ENCODE measurements at regions not wholly inside any gene's neighbourhood (a gene's known extent, or its start where the extent isn't known, plus 50 kb on each side); places are given as distances from the start of the nearest gene placed in this dataset.

DNA sequence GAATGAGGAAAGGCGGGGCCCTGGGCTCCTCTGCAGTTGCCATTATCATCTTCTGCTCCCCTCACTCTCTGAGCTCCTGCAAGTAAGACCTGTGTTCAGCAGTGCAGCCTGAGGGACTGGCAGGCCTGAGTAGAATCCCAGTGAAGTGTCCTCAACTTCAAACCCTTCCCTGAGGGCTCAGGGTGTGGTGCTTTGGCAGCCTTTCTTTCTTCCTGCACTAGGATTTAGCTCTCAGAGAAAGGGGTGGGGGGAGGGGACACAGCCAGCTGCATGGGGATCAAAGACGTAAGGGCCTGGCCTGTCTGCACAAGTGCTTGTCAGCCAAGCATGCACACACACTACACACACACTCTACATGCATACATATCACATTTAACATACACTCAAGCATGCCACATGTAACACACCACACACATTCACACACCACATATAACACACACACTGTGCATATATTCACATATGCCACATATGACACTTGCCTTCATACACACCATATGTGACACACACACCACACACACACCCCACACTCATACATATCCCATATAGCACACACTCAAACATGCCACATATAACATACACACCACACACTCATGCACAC, 223.4 kb upstream of the RPL34 start:
- no peak for DNase-seq
- TF ChIP-seq GATA1 (IDR thresholded peaks at IDR 0.05; ENCODE audit: low read depth, low read length) = no peak
- TF ChIP-seq POLR2A (IDR thresholded peaks at IDR 0.05; ENCODE audit: low read length) = no peak

GRCh38 chr4:108395786-108396185, 224.6 kb upstream of the RPL34 start:
- no peak for DNase-seq
- no peak for TF ChIP-seq GATA1 (IDR thresholded peaks at IDR 0.05; ENCODE audit: low read depth, low read length)
- TF ChIP-seq POLR2A (IDR thresholded peaks at IDR 0.05; ENCODE audit: low read length) = no peak

DNA sequence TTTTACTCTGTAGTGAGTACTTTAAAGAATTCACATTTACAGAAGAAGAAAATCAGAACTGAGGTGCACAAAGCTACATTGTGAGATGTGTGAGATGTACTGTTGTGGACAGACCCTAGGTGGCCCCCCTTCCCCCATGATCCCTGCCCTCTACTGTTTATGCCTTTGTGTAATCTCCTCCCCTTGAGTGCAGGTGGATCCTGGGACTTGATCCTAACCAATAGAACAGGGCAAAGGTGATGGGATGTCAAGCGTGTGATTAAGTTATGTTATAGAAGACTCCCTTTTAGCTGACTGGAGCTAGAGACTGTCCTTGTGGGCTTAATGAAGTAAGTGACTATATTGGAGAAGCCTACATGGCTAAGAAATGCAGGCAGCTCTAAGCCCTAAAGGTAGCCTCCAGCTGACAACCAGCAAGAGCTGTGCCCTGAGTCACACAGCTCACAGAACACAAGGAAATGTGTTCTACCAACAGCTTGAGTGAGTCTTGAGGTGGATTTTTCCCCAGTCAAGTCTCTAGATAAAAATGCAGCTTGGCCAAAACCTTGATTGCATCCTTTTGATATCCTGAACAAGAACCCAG, 225.2 kb upstream of the LEF1 start:
- TF ChIP-seq GATA1 (IDR thresholded peaks at IDR 0.05; ENCODE audit: low read depth, low read length) = no peak
- TF ChIP-seq POLR2A (IDR thresholded peaks at IDR 0.05; ENCODE audit: low read length) = no peak

DNA sequence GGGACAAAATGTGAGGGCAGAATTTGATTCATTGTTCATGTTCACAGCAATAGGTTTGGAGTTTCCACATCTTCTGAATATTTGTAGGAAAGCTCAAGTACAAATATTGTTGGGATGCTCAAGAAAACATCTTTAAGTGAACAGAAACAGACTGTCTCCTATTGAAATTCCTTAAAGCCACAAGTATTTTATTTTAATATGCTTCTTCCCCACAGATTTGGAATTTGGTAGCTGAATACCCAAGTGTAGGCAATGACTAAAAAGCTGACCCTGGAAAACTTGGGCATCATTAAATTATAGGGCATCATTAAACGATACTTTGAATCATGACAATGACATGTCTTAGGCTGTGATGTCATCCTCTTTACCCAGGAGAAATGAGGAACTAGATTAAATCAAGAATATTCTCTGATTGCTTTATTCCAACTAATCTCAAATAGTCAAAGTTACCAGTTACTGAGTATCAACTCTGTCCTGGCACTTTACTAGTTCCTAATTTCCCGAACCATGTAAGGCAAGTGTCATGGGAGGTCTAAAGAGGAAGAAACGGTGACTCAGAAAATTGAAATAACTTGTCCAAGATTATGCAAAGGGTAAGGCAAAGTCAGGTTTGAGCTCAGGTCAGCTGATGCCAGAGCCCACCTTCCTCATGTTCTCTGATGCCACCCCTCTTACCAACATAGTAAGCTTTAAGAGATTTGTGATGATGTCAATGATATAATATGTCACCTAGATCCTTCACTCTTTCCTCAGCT, 223.1 kb upstream of the LEF1 start:
- TF ChIP-seq GATA1 (IDR thresholded peaks at IDR 0.05; ENCODE audit: low read depth, low read length) = no peak
- TF ChIP-seq POLR2A (IDR thresholded peaks at IDR 0.05; ENCODE audit: low read length) = no peak
- no peak for DNase-seq

More for the DNA sequence above, 225.2 kb upstream of the LEF1 start:
- DNase-seq = no peak

DNA sequence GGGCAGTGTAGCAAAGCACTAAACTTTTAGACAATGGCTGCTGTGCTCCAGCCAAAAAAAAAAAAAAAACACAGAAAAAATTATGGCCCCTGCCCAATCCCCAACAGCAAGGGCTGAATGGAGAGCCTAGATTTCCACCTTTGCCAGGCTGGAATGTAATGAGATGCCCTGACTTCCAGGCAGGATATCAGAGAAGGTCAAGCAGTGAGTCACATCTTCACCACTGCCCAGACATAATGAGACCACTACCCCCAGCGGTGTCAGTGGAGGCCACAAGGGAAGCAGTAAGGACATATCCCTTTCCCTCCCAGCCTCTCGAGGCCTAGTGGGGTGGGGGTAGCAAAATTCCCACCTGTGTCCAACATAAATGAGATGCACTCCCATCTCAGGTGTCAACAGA, 216.3 kb upstream of the LEF1 start:
- no peak for TF ChIP-seq GATA1 (IDR thresholded peaks at IDR 0.05; ENCODE audit: low read depth, low read length)
- no peak for TF ChIP-seq POLR2A (IDR thresholded peaks at IDR 0.05; ENCODE audit: low read length)
- no peak for DNase-seq

- no peak for DNase-seq
- TF ChIP-seq GATA1 (IDR thresholded peaks at IDR 0.05; ENCODE audit: low read depth, low read length) = no peak
- no peak for TF ChIP-seq POLR2A (IDR thresholded peaks at IDR 0.05; ENCODE audit: low read length)
Observed at GRCh38 chr4:108384544-108384943, 215.8 kb upstream of the LEF1 start.

GRCh38 chr4:108383157-108383556, 214.4 kb upstream of the LEF1 start:
- DNase-seq = no peak
- TF ChIP-seq POLR2A (IDR thresholded peaks at IDR 0.05; ENCODE audit: low read length) (no peak), GATA1 (IDR thresholded peaks at IDR 0.05; ENCODE audit: low read depth, low read length) (no peak)

GRCh38 chr4:108382751-108383150, 214.0 kb upstream of the LEF1 start:
- TF ChIP-seq GATA1 (IDR thresholded peaks at IDR 0.05; ENCODE audit: low read depth, low read length) (no peak), POLR2A (IDR thresholded peaks at IDR 0.05; ENCODE audit: low read length) (no peak)
- no peak for DNase-seq

GRCh38 chr4:108378164-108378563, 209.4 kb upstream of the LEF1 start:
- TF ChIP-seq GATA1 (IDR thresholded peaks at IDR 0.05; ENCODE audit: low read depth, low read length) (no peak), POLR2A (IDR thresholded peaks at IDR 0.05; ENCODE audit: low read length) (no peak)
- no peak for DNase-seq

GRCh38 chr4:108377021-108377420, 208.3 kb upstream of the LEF1 start:
- no peak for TF ChIP-seq POLR2A (IDR thresholded peaks at IDR 0.05; ENCODE audit: low read length)
- no peak for TF ChIP-seq GATA1 (IDR thresholded peaks at IDR 0.05; ENCODE audit: low read depth, low read length)
- no peak for DNase-seq

DNA sequence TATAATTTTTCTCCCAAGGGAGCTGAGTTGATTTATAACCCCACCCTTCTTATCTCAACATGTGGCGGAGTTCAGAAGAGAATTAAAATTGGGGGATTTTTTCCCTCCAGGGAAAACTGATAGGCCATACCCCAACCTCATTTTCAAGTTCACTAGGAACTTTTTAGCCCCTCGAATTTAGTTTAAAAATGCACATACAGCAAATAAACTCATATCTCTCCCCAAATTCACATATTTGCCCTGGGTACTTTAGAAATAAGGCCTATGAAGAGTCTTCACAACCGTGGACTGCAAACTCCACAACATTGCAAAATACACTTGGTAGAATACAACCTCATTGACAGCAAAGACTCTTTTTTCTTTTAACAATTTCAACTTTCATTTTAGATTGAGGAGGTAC, 206.7 kb upstream of the LEF1 start:
- no peak for DNase-seq
- TF ChIP-seq POLR2A (IDR thresholded peaks at IDR 0.05; ENCODE audit: low read length) (no peak), GATA1 (IDR thresholded peaks at IDR 0.05; ENCODE audit: low read depth, low read length) (no peak)

GRCh38 chr4:108372681-108373080, 203.9 kb upstream of the LEF1 start:
- DNase-seq = no peak

DNA sequence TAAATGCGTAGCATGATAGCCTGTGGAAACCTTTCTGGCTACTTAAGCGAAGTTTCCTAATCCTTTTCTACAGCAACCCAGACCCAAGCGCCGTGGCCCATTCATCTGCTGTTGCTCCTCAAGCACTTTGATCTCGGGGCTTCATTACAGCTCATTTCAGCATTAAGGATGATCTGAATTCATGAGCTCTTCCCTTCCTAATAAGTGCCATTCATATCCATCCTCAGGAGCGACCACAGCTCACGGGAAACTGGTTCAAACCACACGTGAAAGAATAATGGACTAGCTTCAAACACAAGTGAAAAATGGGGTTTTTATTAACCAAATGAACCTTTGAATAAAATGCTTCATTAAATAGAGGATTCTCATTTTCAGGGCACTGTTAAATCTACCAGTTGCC, 202.6 kb upstream of the LEF1 start:
- DNase-seq = no peak
- TF ChIP-seq POLR2A (IDR thresholded peaks at IDR 0.05; ENCODE audit: low read length) (no peak), GATA1 (IDR thresholded peaks at IDR 0.05; ENCODE audit: low read depth, low read length) (no peak)

More at GRCh38 chr4:108372681-108373080, 203.9 kb upstream of the LEF1 start:
- TF ChIP-seq POLR2A (IDR thresholded peaks at IDR 0.05; ENCODE audit: low read length) (no peak), GATA1 (IDR thresholded peaks at IDR 0.05; ENCODE audit: low read depth, low read length) (no peak)

- no peak for DNase-seq
- no peak for TF ChIP-seq GATA1 (IDR thresholded peaks at IDR 0.05; ENCODE audit: low read depth, low read length)
- TF ChIP-seq POLR2A (IDR thresholded peaks at IDR 0.05; ENCODE audit: low read length) = no peak
Observed at GRCh38 chr4:108370291-108371141, 201.8 kb upstream of the LEF1 start.
